ENCODE measurements at regions not wholly inside any gene's neighbourhood (a gene's known extent, or its start where the extent isn't known, plus 50 kb on each side); places are given as distances from the start of the nearest gene placed in this dataset.
A peak's percentile ranks its signal among the peaks of the same experiment; 100 is the strongest.
"Not testable (repeated sequence)": the region's sequence is repeated elsewhere in the genome, so short reads cannot be mapped to it uniquely, and the experiment has no call there.

GRCh38 chr1:218874801-218875400, 298.8 kb upstream of the LYPLAL1 start:
- no peak for DNase-seq

GRCh38 chr1:218878369-218878768, 295.3 kb upstream of the LYPLAL1 start:
- DNase-seq = no peak

- DNase-seq = no peak
These were observed 293.1 kb upstream of the LYPLAL1 start for GRCh38 chr1:218880484-218881060.

DNA sequence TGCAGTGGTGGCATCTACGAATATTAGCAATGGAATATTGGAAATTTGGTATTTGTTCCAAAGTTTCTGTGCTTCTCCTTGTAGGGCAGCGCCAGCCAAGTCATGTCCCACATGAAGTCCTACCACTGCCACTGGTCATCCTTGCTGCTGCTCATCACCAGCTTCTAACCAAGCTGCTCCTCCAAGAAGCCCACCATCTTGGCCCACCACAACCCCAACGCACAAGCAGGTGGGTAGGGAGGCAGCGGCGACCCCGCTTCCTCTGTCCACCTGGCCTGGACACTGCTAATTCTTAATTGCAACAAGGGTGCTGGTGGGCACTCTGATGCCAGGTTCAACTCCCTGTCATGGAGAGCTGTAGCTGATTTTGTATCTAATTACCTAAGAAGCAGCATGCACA, 291.2 kb upstream of the LYPLAL1 start:
- no peak for DNase-seq

DNA sequence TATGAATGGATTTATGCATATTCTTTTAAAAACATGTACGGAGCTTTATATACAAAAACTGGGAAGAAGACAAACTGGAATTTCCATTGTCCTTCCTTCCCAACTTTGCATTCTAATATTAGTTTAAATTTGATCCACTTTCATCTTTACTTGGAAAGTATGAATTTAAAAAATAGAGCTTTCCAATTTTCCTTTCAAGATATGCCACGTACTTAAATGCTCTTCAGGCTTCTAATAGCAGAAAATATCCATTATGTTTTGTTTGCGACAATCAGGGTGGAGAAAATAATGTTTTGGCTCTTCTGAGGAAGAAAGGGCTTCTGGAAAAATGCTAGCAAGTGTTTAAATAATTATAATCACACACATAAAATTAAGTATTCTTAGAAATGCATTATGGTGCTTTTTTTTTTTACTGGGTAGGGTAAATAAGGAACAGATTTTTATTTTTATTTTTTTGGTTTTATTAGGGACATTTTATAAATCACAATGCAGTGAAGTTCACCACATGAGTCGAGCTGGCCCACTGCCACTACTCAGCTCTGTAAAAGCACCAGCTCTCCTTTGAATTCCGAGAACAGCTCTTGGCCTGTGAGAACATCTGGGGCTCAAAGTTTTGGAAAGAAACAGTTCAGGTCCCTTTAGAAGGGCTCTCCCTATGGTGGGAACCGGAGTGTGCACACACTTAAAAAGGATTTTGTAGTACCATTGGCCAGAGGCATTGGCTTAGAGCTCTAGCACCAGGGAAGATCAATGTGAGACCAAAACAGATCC, 287.4 kb upstream of the LYPLAL1 start:
- peak; percentile 16 to 32 for DNase-seq

DNA sequence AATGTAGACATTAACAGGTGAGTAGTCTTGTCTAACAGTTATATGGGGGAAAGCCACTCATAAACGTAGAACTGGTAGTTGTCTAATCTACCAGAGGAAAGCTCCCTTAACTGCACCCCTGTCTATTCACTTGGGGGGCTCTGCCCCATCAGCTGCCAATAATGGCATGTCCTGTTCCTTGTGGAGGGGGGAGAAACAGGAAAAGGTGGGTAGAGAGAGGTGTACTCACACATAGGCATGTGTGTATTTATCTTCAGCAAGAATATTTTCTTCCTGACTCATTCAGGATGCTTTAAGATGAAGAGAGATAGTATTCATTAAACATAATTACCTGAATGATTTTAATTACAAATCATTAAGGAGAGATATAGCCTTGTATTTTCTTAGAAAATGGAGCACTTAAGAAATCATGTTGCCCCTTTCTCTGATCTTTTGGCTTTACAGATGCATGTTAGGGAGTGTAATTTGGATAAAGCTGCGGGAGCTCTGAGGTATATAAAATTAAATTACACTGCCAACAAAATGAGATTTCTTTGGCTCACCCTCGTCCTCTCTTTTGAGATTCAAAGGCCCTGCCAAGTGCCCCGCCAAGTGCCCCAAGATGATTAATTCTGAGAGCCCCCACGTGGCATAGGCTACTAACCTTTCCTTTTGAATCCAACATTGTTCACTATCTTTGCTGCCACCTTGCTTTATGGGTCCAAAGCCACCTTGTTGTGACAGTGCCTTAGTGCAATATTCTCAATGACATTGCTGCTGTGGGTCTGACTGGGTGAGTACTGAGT, 286.3 kb upstream of the LYPLAL1 start:
- no peak for DNase-seq

DNA sequence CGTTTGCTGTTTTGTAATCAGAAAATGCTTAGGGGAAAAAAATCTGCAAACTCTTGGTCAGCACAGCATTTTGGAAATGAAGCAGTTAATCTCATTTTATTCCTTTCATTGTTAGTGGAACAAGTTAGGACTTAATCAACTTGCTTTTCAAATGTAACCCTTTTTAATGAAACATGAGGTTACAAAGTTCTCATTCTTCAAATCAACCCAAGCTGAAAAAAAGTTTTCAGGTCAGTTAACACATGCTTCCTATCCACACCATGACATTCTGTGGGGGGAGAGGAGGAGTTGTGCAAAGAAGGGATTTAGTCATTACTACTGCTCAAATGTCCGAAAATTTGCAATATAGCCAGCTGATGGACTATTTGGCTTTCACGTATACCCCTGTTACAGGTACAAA, 283.2 kb upstream of the LYPLAL1 start:
- no peak for DNase-seq

GRCh38 chr1:218891577-218891976, 282.1 kb upstream of the LYPLAL1 start:
- no peak for DNase-seq

GRCh38 chr1:218895064-218895587, 278.6 kb upstream of the LYPLAL1 start:
- no peak for DNase-seq

DNA sequence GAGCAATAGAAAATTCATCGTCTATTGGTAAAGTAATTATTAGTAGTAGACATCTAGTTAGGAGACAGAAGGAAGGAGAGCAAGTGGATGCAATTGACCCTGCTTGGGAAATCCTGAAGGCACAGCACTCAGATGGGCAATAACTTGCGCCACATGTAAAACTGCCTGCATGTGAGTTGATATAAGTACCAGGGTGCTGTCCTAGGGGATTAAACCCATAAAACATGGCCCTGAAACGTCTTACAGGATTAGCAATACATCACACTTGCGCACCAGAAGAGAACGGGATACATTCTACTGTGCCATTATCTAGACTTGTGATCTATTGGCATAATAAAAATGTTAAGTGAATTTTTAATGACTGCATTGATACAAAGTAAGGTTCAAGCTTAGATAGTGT, 277.5 kb upstream of the LYPLAL1 start:
- DNase-seq = no peak

DNA sequence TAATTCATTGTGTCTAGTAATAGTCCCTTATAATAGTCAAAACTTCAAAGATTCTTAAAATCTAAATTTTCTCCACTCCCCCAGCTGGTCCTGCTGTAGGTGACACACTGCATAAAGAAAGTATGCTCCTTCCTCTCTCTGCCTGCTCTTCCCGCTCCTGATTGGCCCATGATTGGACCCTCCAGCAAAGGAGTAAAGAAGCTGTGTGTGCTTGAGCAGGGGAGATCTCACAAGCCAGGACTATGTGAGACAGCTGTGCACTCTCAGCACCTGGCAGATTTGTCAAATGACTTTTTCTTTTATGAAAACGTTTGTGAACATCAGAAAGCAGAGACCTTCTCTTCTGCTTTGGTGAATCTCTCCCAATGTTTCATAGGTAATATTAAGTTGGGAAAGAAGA, 274.8 kb upstream of the LYPLAL1 start:
- no peak for DNase-seq

DNA sequence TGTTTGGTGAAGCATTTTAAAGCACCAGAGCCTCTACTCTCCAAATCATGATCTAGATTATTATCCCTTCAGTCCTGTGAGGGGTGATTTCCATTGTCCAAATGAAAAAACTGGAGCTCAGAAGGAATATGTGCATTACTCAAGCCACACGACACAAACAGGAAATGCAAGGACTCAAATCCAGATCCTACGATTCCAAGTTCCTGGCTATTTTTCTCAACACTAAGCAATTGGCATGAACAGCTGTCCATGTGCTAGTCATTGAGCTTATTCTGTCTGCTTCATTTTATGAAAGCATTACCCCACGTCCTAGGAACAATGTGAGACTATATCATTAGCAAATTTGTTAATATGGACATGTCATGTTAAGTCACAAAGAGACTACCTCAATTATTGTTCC, 273.1 kb upstream of the LYPLAL1 start:
- no peak for DNase-seq

DNA sequence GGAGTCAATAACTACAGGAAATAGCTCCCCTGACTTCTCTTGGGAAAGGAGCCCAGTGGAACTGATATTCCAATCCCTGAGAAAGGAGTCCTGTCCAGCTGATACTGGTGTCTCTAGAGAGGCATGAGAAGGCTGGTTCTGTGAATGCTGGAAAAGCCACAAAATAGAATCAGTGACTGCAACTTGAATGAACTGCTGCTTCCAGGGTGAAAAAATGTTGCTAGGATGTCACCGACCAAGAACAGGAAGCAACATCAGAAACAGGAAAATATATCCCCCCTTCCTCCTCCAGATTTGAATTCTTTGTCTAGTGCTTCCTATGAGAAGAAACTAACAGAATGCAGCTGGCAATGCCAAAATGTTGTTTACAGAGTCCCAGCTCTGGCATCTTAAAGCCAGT, 269.3 kb upstream of the LYPLAL1 start:
- peak; percentile 5 to 6 for DNase-seq

- DNase-seq = no peak
These were observed 257.0 kb upstream of the LYPLAL1 start for GRCh38 chr1:218916720-218917119.

DNA sequence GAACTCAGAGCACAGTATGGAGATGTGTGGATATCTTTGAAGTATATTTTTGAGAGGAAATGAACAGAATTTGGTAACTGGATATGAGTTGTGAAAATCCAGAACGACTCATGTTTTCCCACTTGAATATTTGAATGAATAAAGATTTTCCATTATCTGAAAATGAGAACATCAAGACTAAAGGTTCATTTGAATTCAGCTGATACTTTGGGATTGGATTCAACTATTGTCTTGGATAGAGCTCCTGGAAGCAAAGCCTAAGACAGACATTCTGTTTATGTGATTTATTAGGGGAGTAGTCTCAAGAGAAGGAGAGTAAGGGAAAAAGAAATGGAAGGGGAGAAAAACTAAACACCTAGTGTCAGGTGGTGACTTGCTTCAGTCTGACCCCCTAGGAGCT, 256.0 kb upstream of the LYPLAL1 start:
- no peak for DNase-seq

GRCh38 chr1:218925777-218926176, 247.9 kb upstream of the LYPLAL1 start:
- no peak for DNase-seq

- DNase-seq = no peak
These were observed 247.0 kb upstream of the LYPLAL1 start for GRCh38 chr1:218926631-218927030.

- no peak for DNase-seq
These were observed 243.7 kb upstream of the LYPLAL1 start for GRCh38 chr1:218930000-218930399.

- DNase-seq = no peak
These were observed 243.0 kb upstream of the LYPLAL1 start for GRCh38 chr1:218930472-218931241.

- DNase-seq = no peak
These were observed 242.4 kb upstream of the LYPLAL1 start for GRCh38 chr1:218931324-218931723.

DNA sequence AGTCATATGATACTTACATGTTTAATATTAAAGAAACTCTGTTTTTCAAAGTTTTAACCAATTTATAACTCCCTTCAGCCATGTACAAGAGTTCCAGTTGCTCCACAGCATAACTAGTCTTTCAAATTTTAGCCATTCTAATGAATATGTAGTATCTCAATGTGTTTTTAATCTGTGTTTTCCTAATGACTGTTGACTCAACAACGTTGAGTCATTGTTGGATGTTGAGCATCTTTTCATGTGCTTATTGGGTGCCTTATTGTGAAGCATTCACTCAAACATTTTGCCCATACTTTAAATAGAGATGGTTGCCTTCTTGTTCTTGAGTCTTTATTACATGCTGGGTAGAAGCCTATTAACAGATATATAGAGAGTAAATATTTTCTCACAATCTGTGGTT, 240.2 kb upstream of the LYPLAL1 start:
- DNase-seq = no peak

- DNase-seq = not testable (repeated sequence)
These were observed 238.3 kb upstream of the LYPLAL1 start for GRCh38 chr1:218935408-218935807.

All from right lung (tissue), 2 donors.